HFFc6 (cell line): ENCODE measurements at regions not wholly inside any gene's neighbourhood (a gene's known extent, or its start where the extent isn't known, plus 50 kb on each side); places are given as distances from the start of the nearest gene placed in this dataset.

ENCODE experiments used
- DNase-seq: peaks from one replicate; pipeline ENCODE4 v3.0.0-alpha.2; 2018
- H3K27ac Mint-ChIP-seq: 2 replicates; pipeline ENCODE4 v1.8.0; 2020; ENCODE audit warnings: mild to moderate bottlenecking, mixed read lengths
- H3K27me3 Mint-ChIP-seq: 2 replicates; pipeline ENCODE4 v1.8.0; 2021; ENCODE audit warnings: mild to moderate bottlenecking, moderate library complexity, mixed read lengths; ENCODE audit not compliant: insufficient read depth
- H3K36me3 Mint-ChIP-seq: 2 replicates; pipeline ENCODE4 v1.8.0; 2021; ENCODE audit warnings: low read depth, mixed read lengths
- H3K4me1 Mint-ChIP-seq: 2 replicates; pipeline ENCODE4 v1.8.0; 2020; ENCODE audit warnings: low read depth, mixed read lengths
- H3K4me3 Mint-ChIP-seq: 2 replicates; pipeline ENCODE4 v1.8.0; 2020; ENCODE audit warnings: mild to moderate bottlenecking, moderate library complexity, mixed read lengths
- H3K9me3 Mint-ChIP-seq: 2 replicates; pipeline ENCODE4 v1.8.0; 2020; ENCODE audit warnings: mild to moderate bottlenecking, mixed read lengths
- CTCF ChIP-seq: fragments of 200-600 bp; sonication (generic); IDR thresholded peaks from 2 replicates; pipeline ENCODE4 v1.5.0; 2021; ENCODE audit warnings: antibody characterized with exemption, mild to moderate bottlenecking

- DNase-seq = no peak
- H3K4me1 Mint-ChIP-seq = no peaks in the 10 kb centered on the region
Measured at GRCh38 chr12:58202933-58203718, 261.8 kb downstream of the ATP23 start.

GRCh38 chr12:58204071-58204470 lies 262.7 kb downstream of the ATP23 start:
- H3K27ac Mint-ChIP-seq = no peak overlapping the region
- peaks cover 8% of the 10 kb centered on the region; the same call in 1 of the 2 replicates for H3K27me3 Mint-ChIP-seq
- no peak for TF ChIP-seq CTCF
- no peaks in the 10 kb centered on the region for H3K9me3 Mint-ChIP-seq
- no peak overlapping the region for H3K4me3 Mint-ChIP-seq
- H3K4me1 Mint-ChIP-seq = no peaks in the 10 kb centered on the region
- peak; percentile 2 for DNase-seq
- H3K36me3 Mint-ChIP-seq = no peaks in the 10 kb centered on the region

More at GRCh38 chr12:58202933-58203718, 261.8 kb downstream of the ATP23 start:
- no peak overlapping the region for H3K27ac Mint-ChIP-seq
- no peak for TF ChIP-seq CTCF
- H3K4me3 Mint-ChIP-seq = no peak overlapping the region
- peaks cover 8% of the 10 kb centered on the region; the same call in 1 of the 2 replicates for H3K27me3 Mint-ChIP-seq
- no peaks in the 10 kb centered on the region for H3K36me3 Mint-ChIP-seq
- H3K9me3 Mint-ChIP-seq = no peaks in the 10 kb centered on the region

GRCh38 chr12:58206876-58207275 lies 265.5 kb downstream of the ATP23 start:
- no peak for DNase-seq
- Mint-ChIP-seq H3K27me3 (peaks cover 6% of the 10 kb centered on the region; the same call in 1 of the 2 replicates), H3K36me3 (no peaks in the 10 kb centered on the region), H3K9me3 (no peaks in the 10 kb centered on the region), H3K27ac (no peak overlapping the region), H3K4me1 (no peaks in the 10 kb centered on the region), H3K4me3 (no peak overlapping the region)
- TF ChIP-seq CTCF = no peak

GRCh38 chr12:58211211-58211610 lies 269.8 kb downstream of the ATP23 start:
- TF ChIP-seq CTCF = no peak
- Mint-ChIP-seq H3K4me1 (no peaks in the 10 kb centered on the region), H3K9me3 (no peaks in the 10 kb centered on the region), H3K4me3 (no peak overlapping the region), H3K36me3 (no peaks in the 10 kb centered on the region), H3K27me3 (peaks cover 2% of the 10 kb centered on the region), H3K27ac (no peak overlapping the region)
- DNase-seq = no peak

GRCh38 chr12:58217130-58217529 lies 275.8 kb downstream of the ATP23 start:
- DNase-seq = no peak
- no peaks in the 10 kb centered on the region for H3K4me1 Mint-ChIP-seq
- H3K4me3 Mint-ChIP-seq = no peak overlapping the region
- H3K36me3 Mint-ChIP-seq = no peaks in the 10 kb centered on the region
- no peak for TF ChIP-seq CTCF
- H3K27me3 Mint-ChIP-seq = no peaks in the 10 kb centered on the region; the same call in 1 of the 2 replicates
- no peaks in the 10 kb centered on the region for H3K9me3 Mint-ChIP-seq
- H3K27ac Mint-ChIP-seq = no peak overlapping the region
